Heart left ventricle (tissue), 13 donors: ENCODE measurements at regions not wholly inside any gene's neighbourhood (a gene's known extent, or its start where the extent isn't known, plus 50 kb on each side); places are given as distances from the start of the nearest gene placed in this dataset.

Source experiments
- CTCF ChIP-seq, 12 donors: fragments of 200-600 bp; sonication (generic) in 4 of 12; IDR thresholded peaks; one replicate each; pipeline versions ENCODE4 v1.5.0 to v1.8.0; 2018 to 2022; ENCODE audit warnings: antibody characterized with exemption in 12 of 12, mild to moderate bottlenecking in 5 of 12
- POLR2A ChIP-seq, 2 donors: fragments of 450-650 bp; IDR thresholded peaks; one replicate each; pipeline ENCODE4 v1.6.1; 2017; ENCODE audit warnings: antibody characterized with exemption in 2 of 2, mild to moderate bottlenecking in 2 of 2, moderate library complexity in 2 of 2
- donor health status: ischemic (EF 13 %, LVEDD 7.1; RV severe dilation, severe dysfunction).
- donor health status: DM: no; HTN: yes; CAD: no.
- donor health status: DM: no; HTN: no; CAD: no.
- donor health status: ischemic (EF 25% LVEDD 6.9; RV normal size, moderate dysfunction).
- donor health status: ischemic (EF 25% LVEDD 5.7; RV mildly dilated, moderate dysfunction).
- donor health status: ischemic (EF 35%, LVEDD 5.7; RV mildly dilated, moderate dysfunction).
- donor health status: nonischemic (EF 11% LVEDD 7.7; RV severe dilation, severe dysfunction).
- donor health status: DM: yes; HTN: yes; CAD: no.
- donor health status: PGD.
- donor health status: ischemic (EF 29% LVEDD 5.4; RV normal size, mild dysfunction).
- donor health status: nonischemic (EF 23%, LVEDD 6.1; RV moderate dilation, normal function).

- TF ChIP-seq CTCF (IDR thresholded peaks at IDR 0.05) (no peak), POLR2A (IDR thresholded peaks at IDR 0.05) (no peak)
Measured at GRCh38 chr1:42017730-42018129, 99.0 kb upstream of the HIVEP3 start.
